NCI-H526 (cell line): ENCODE measurements at regions not wholly inside any gene's neighbourhood (a gene's known extent, or its start where the extent isn't known, plus 50 kb on each side); places are given as distances from the start of the nearest gene placed in this dataset.

Experiments
- DNase-seq, 2 experiments: peaks; one replicate each; lab custom pipeline; 2025; lab: John Stamatoyannopoulos, UW

DNA sequence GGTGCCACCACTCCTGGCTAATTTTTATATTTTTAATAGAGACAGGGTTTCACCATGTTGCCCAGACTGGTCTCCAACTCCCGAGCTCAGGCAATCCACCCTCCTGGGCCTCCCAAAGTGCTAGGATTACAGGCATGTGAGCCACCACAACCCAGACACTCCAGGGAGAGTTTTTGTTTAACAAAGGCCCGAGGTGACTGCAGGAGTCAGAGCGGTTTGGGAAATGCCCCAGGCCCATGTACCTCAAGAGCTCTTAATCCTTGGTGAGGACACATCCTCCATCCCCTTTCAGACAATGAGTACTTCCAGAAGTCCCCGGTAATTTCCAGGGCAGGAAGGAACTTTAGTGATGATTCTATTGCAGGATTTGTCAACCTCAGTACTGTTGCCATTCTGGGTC, 176.0 kb downstream of the ESRRB start:
- no peak for DNase-seq

DNA sequence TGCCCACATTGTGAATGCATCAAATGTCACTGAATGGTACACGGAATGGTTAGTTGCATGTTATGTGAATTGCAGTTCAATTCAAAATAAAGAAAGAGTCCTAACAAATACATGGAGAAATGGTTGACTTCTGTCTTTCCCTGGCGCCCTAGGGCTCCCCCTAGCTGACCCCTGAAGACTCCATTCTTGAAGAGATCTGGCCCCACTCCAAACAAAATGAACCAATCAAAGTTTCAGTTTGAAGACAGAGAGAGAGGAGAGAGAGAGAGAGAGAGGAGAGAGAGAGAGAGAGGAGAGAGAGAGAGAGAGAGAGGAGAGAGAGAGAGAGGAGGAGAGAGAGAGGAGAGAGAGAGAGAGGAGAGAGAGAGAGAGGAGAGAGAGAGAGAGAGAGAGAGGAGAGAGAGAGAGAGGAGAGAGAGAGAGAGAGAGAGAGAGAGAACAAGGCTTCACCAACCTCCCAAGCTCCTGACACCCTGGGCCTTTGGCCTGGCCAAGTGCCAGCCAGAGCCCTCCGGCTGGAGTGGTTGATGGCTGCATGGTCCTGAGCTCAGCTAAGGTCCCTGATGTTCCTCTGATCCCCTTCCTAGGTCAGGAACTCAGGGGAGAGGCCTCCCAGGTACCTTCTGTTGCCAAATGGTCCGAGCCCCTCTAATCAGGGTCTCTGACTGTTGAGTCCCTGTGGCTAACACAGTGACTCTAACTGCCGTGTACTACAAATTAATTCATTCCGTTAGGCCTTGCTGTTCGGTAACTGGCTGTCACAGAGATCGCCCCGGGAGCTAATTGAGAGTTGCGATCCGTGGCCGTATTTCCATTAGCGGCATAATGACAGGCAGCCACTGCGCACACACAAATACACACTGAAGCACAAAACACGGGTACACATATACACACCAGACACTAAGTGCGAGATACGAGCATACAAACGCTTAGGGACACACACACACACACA, 188.8 kb downstream of the ESRRB start:
- no peak for DNase-seq

DNA sequence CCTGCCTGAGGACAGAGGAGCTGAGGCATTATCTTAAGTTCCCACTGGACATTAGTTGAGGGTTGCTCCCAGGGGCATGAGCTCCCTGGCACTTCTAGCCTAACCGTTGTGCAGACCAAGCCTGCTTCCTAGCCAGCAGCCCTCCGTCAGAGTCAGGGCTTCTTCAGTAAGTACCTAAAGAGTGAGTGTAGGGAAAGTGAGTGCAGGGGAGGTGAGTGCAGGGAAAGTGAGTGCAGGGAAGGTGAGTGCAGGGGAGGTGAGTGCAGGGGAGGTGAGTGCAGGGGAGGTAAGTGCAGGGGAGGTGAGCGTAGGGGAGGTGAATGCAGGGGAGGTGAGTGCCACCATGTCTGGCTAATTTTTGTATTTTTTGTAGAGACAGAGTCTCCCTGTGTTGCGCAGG, 190.5 kb downstream of the ESRRB start:
- DNase-seq: no peak

DNA sequence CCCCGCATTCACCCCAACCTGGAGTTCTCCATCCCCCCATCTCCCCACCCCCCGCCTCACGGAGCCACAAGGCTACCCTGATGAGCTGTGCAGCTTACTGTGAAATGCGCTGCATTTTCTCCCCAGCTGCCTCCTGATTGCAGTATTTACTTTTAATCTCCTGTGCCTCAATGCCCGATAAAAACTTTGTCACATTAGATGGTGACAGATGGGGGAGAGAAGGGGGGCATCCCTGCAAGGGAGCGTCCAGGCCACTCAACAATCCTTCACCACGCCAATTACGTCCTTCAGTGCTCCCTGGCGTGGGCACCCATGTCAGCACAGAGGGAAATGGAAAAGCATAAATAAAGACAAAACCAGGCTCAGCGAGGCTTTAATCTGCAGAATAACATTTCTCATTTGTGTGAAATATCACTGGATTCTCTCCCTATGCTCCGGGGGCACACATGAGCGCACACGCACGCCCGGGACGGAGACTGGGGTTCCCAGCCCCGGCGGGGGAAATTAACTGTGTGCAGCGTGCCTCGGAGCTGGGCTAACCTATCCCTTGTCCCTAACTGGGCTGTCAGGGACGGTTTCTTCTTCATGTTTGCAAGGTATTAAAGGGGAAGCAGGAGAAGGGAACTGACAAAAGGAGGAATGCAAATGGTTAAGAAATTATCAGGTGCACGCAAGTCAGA, 186.7 kb upstream of the VASH1 start:
- no peak for DNase-seq

DNA sequence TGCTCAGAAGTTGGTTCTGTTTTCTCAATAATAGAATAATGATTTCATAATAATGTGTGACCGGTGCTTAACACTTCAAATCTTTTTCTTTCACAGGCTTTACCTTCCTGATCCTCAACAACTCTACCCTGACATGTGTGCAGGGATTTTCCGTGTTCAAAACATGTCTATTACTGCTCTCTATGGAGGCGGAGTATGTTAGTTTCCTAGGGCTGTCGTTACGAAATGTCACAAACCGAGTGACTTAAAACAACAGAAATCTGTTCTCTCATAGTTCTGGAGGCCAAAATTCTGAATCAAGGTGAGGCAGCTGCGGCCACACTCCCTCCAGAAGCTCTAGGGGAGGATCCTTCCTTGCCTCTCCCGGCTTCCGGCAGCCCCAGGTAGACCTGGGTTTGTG, 186.2 kb upstream of the VASH1 start:
- no peak for DNase-seq

DNA sequence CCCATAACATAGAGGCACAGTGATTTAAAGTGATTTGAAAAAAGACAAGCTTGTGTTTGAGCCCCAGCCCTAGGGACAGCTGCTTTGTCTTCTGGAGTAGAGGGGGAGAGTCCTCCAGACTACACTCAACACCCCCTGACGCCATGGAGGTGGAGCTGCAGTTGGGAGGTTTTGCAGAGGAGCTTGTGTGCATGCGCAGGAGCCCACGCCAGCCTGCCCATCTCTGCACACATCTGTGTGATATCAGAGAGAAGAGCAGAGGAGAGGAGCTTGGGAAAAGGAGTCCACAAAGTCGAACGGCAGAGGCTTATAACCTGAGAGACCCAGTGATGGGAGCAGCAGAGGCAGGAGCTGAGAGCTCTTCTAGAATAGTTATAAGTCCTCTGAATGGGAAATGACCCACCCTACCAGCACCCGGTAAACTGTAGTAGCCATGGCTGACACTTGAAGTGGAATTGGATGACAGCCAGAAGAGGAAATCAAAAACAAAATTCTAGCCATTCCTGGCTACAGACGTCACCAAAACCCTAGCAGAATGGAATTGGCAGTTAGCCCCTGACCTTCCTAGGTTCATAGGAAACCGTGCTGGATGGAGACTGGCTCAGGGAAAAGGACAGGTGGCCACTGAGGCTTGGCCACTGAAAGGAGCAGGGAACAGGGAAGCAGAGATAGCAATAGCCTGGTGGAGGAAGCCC, 185.1 kb upstream of the VASH1 start:
- DNase-seq: no peak

DNA sequence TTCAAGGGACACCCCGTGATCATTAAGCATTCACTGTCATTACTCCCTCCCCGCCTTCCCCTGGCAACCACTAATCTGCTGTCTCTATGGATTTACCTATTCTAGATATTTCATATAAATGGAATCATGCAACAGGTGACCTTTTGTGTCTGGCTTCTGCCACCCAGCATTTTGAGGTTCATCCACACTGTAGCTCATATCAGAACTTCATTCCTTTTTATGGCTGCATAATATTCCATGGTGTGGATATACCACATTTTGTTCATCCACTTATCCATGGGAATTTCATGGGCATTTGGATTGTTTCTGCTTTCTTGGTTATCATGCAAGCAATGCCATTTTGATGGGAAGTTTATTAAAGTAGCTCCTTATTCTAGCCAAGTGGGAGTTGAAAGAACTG, 184.2 kb upstream of the VASH1 start:
- DNase-seq: no peak

DNA sequence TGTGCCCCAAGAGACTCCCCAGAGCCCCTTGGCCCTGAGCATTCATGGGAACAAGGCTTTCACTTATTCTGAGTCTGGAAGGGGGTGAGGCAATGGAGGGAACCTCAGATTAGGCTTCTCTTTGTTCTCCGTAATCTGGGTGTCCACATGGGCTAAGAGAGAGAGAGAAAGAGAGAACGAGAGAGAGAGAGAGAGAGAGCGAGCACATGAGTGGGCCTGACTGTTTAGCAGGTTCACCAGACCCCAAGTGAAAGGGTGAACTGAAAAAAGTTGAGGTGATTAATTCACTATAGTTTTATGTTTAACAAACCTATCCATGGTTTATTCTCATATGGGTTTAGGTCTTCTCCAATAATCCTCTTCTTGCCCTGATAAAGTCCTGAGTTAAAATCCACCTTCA, 183.4 kb upstream of the VASH1 start:
- DNase-seq: no peak

DNA sequence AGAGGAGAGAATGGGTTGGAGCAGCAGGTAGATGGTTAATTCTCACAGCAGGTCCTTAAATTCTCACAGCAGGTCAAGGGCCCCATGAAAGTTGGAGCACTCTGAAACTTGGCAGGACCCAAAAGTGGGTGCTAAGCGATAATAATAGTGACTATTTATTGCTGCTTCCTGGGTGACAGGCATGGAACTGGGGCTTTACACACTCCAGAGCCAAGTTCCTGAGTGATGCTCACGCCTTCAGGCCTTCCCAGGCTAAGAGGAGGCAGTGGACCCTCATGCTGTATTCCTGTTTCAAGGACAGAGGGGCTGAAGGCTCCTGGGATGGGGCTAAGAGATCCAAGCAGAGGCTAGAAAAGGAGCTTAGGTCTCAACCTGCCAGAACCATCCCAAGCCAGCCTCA, 180.9 kb upstream of the VASH1 start:
- no peak for DNase-seq

DNA sequence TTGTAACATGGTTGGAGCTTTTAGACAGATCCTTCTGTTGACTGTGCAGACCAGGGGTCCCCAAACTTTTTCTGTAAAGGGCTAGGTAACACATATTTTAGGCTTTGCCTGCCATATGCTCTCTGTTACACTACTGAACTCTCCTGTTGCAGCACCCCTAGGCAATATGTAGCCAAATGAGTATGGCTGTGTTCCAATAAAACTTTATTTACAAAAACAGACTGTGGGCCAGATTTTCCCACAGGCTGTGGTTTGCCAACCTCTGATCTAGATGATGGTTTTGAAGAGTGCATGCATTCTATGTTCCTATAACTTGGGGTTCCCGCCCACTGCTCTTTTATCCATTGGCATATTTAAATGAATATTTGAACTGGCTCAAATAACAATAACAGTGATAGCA, 180.3 kb upstream of the VASH1 start:
- no peak for DNase-seq

DNA sequence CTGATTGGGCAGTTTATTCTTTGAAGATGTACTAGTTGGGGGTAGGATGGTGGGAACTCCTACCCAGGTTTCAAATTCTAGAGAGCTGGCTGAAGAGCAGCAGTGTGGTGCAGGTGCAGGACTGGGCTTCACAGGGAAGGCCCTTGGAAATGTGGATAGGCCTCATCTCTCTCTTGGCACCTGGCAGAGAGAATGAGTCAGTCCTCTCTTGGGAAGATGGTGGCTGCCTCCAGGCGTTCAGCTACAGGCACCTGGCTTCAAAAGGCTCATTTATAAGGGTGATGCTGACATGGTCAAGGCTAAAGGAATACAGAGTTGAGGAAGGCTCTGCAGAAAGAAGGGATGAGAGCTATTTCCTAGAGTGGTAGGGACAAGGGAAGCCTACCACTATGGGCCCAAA, 179.7 kb upstream of the VASH1 start:
- DNase-seq: no peak

DNA sequence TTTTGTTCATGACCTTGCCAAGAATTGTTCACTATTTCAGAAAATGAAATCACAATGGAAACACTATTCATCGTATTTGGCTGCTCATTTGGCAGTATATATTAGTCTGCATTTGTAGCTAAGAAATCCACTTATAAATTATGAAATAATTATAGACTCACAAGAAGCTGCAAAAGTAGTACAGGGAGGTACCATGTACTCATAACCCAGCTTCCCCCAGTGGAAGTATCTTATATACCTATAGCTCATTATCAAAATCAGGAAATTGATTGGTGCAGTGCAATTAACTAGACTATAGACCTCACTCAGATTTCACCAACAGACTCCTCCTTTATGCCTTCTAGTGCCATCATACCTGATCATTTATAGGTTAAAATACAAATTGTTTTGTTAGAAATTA, 178.8 kb upstream of the VASH1 start:
- no peak for DNase-seq

DNA sequence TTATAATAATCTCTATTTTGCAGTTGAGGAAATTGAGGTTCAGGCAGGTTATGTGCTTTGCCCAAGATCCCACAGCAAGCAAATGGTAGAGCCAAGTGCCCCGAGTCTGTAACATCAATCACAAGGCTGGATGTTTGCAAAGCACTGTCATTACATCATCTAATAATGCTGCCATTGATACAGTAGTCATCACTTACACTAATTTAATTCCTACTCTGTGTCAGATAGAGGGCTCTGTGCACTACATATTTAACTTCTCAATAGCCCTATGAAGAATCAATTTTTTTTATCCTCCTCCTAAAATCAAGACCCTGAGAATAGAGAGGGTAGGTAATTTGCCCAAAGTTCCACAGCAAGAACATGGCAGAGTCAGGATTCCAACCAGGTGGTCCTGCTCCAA, 178.1 kb upstream of the VASH1 start:
- no peak for DNase-seq

DNA sequence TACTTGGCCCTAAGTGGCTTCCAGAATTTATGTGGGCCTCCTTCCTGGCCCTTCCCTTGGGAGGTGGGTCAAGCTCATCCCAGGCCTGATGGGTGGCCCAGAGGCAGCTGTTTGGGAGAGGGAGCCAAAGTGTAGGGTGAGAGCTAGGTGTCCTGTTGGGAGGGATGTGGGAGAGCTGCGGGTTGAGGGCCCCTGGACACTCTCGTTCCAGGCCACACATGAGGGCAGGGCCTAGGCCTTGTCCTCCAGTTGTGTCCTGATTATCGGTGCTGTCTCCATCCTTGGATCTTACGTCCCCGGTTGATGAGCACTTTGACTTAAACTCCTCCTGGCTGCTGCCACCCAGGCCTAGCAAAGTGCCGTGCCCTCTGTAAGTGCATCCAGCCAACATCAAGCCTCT, 177.5 kb upstream of the VASH1 start:
- DNase-seq: no peak

DNA sequence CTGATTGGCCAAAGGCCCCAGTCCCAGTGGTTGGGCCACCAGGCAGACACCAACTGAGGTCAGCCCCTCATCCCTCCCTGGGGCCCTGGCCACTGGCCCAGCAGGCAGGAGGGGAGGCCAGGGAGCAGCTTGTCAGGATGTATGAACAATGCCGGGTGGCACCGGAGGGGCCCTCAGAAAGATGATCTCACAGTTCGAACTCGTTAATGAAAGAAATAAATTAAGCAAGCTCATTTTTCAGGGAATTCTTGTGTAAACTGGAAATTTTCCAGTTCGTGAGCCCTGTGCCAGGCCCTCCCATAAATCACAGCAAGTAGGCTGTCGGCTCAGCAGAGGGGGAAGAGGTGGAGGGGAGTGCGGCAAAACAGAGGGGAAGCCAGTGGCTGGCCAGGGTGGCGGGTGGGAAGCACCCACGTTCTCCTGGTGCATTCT, 177.0 kb upstream of the VASH1 start:
- DNase-seq: no peak

DNA sequence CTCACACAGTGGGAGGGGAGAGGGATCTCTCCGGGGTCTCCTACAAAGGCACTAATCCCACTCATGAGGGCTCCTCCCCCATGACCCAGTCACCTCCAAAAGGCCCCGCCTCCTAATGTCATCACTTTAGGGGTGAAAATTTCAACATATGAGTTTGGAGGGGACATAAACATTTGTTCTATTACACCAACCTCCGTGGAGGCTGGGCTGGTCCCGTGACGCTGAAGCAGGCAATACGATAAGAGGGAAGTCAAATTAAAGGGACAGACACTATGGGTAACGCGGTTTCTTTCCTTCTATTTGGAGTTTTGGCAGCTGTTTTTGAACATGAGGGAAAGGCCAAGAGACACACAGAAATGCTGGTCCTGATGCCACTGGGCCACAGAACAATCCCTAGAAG, 175.7 kb upstream of the VASH1 start:
- no peak for DNase-seq

DNA sequence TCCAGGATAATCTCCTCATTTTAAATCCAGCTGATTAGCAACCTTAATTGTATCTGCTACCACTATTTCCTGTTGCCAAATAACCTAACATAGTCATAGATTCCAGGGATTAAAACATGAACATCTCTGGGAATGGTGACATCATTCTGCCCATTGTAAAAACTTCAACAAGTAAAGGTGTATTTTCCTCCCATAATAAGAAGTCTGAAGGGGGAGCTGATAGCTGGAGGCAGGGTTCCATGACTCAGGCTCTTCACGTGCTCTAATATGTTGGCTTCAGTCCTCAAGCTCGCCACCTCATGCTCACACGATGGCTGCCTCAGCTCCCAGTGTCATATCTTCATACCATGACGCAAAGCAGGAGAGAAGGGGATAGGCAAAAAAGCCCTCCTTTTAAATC, 172.0 kb upstream of the VASH1 start:
- DNase-seq: no peak

DNA sequence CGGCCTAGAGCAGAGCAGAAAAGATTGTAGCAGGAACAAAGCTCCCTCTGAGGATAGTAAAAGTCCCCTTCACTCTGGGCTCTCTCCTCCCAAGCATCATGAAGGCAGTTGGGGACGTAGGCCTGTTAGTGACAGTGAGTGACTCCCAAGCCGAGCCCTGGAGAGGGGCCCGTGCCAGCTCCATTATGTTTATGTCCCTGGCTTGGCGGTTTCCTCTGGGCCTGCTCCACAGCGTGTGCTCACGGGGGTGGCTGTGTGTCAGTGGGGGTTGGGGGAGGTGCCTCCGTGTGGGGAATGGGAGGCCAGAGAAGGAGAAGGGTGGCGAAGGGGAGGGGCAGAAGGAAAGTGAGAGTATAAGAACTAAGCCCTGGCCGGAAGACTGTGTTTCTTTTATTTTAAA, 170.0 kb upstream of the VASH1 start:
- DNase-seq: no peak

DNA sequence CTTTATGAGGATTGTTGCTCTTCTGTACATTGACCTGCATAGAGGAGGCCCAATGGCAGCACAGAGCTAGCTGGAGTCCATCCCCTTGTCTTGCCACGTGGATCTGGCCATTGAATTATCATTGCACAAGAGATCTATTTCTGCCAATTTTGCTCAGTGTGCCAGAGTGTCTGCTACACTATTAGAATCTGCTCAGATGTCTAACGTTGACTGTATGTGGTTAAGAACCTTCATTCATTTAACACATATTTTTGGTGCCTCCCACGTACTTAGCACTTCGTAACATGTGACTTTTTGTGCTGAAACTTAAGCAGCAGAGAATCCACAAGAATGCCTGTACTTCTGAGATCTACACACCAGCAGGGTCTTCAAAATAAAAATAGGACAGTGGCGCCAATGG, 166.0 kb upstream of the VASH1 start:
- DNase-seq: no peak

DNA sequence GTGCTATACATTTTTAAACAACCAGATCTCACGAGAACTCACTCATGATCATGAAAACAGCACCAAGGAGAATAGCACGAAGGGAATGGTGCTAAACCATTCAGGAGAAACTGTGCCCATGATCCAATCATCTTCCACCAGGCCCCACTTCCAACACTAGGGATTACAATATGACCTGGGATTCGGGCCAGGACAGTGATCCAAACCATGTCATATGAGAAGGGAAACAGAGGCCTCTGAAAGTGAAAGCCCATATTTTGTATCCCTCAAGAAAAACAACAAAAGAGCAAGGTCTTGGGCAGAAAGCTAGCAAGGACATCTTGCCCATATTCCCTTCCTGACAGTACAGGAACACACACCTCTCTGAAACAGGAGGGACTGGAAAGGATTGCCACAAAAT, 163.9 kb upstream of the VASH1 start:
- DNase-seq: no peak

DNA sequence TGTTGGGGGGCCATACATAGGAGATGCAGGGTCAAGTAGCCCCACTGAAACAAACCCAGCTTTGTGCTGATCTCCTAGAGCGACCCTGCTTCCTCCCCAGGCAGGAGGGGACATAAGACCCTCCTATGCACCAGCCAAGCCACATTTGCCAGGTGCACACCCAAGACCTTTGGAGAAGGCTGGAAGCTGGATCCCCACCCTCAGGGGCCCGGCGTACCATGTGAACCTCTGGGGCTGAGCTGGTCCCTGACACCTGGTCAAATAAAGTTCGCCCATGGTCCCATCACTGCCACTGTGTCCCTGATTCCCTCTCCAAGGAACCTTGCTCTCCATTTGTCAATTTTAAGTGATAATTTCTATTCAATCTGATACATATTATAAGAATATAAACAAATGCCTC, 162.1 kb upstream of the VASH1 start:
- no peak for DNase-seq

DNA sequence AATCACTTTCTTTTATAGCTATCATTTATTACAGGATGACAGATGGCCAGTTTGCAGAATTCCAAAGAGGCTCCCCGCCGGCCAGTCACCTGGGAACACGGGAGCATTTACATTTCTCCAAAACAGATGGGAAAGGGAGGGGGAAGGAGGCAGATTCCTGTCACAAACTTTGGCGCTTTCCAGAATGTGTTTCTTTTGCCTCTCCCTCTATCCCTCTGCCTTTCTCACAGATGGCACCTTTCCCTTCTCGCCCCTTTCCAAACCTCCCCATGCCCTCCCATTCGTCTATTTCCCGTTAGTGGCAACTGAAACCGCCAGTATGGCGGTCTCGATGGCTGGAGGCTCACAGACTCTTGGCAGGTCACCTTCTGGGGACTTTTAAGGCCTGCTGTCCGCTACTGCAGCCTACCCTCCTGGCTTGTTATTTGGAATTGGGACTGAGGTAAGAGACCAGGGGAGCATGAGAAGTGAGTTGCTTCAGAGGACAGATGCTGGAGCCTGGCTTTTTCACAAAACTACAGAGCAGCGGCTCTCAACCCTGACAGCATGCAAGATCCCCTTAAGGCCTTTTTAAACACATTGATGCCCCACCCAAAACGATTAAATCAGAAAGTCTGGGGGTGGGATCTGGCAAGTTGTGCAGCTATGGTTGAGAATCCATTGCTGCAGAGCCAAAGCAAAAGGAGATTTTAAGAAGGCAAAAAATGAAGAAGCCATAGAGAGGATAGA, 161.5 kb upstream of the VASH1 start:
- no peak for DNase-seq
